Psoas muscle (tissue), 7 donors: ENCODE measurements at regions not wholly inside any gene's neighbourhood (a gene's known extent, or its start where the extent isn't known, plus 50 kb on each side); places are given as distances from the start of the nearest gene placed in this dataset.
"Not testable (repeated sequence)": the region's sequence is repeated elsewhere in the genome, so short reads cannot be mapped to it uniquely, and the experiment has no call there.

Experiments used
- ATAC-seq, 4 donors: fragments of 200-7000 bp; cut with Tn5 transposase; one replicate each; pipeline ENCODE4 v1.9.1; 2020; ENCODE audit warnings: moderate library complexity in 3 of 4, mild to moderate bottlenecking in 2 of 4
- DNase-seq, 2 donors: peaks; one replicate each; pipeline ENCODE4 v3.0.0-alpha.2; 2020
- H3K27ac ChIP-seq: fragments of 200-600 bp; one replicate; pipeline ENCODE4 v1.8.0; 2022
- H3K27me3 ChIP-seq, 3 donors: fragments of 200-600 bp in 1 of 3; one replicate each; pipeline versions ENCODE4 v1.6.1 to v1.8.0; 2013 to 2022; ENCODE audit warnings: low read length in 2 of 3, mild to moderate bottlenecking in 2 of 3, moderate library complexity in 1 of 3; ENCODE audit not compliant: insufficient read depth in 3 of 3
- H3K36me3 ChIP-seq, 2 donors: fragments of 200-600 bp in 1 of 2; one replicate each; pipeline versions ENCODE4 v1.6.1 to v1.8.0; 2013 to 2022; ENCODE audit warnings: low read depth in 1 of 2, mild to moderate bottlenecking in 1 of 2, moderate library complexity in 1 of 2; ENCODE audit not compliant: insufficient read depth in 1 of 2
- H3K4me1 ChIP-seq: fragments of 200-600 bp; one replicate; pipeline ENCODE4 v1.8.0; 2022
- H3K4me3 ChIP-seq: fragments of 200-600 bp; one replicate; pipeline ENCODE4 v1.8.0; 2022; ENCODE audit warnings: mild to moderate bottlenecking
- H3K9me3 ChIP-seq: fragments of 200-600 bp; one replicate; pipeline ENCODE4 v1.8.0; 2022
- CTCF ChIP-seq: fragments of 200-600 bp; IDR thresholded peaks from one replicate; pipeline ENCODE4 v1.8.0; 2022; ENCODE audit warnings: antibody characterized with exemption
- WGBS, 3 donors: extraction: QIAGEN DNeasy Blood & Tissue Kit; methylation state at CpG; one replicate each; pipeline versions ENCODE4 v1.1.6 to v1.1.7; 2013; 5-methylcytosine and 5-hydroxymethylcytosine counted together
- intact Hi-C, 2 donors: fragments of 100-400 bp; cut with DNase I; formaldehyde crosslinking; loops; one replicate each; pipeline versions ENCODE4 v1.11.0 to v1.14.2; 2022
- donor health status: healthy with polysubstance abuse.
- donor health status: DM: no; HTN: no; CAD: no; lungs with moderate emphysema.
- donor health status: Bipolar disorder and iron deficiency.
- donor health status: healthy.
- donor health status: DM: yes; HTN: yes; CAD: no.
- donor health status: DM: no; HTN: no; CAD: no.
- donor health status: DM: yes; HTN: yes; CAD: no.

DNA sequence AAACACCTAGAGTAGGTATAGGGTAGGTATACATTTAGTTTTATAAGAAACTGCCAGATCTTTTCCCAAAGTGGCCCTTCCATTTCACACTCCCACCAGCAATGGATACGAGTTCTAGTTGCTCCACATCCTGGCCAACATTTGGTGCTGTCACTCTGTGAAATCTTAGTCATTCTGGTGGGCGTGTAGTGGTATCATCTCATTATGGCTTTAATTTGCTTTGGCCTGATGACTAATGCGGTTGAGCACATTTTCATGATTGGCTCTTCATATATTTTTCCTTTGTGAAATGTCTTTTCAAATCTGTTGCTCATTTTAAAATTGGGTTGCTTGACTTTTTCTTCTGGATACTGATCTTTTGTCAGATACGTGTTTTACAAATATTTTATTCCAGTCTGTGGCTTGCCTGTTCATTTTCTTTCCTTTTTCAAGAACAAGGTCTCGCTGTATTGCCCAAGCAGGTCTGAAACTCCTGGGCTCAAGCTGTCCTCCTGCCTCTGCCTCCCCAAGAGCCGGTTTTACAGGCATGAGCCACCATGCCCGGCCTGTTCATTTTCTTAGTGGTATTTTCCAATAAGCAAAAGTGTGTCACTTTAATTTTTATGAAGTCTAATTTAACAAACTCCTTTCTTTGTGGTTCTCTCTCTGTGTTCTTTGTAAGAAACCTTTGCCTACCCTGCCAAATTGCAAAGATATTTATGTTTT lies 192.4 kb downstream of the SEC14L1 start:
- no peak for TF ChIP-seq CTCF
- H3K9me3 ChIP-seq = peaks cover 3% of the 10 kb centered on the region
- ATAC-seq = peak; percentile 64 to 78 (median 75)
- peaks cover 33% of the 10 kb centered on the region for H3K4me1 ChIP-seq
- H3K27me3 ChIP-seq = no peaks in the 10 kb centered on the region
- H3K36me3 ChIP-seq = no peaks in the 10 kb centered on the region
- no peak overlapping the region for H3K4me3 ChIP-seq
- DNase-seq = no peak
- whole genome bisulfite sequencing, 3 donors = 64 to 83% (median 65%) methylated on average over 7 of the region's 7 CpGs
- H3K27ac ChIP-seq = peak overlapping the region; percentile 57
- intact Hi-C loops = loop anchor here (5.0 kb wide), 2 partner anchors 39 to 89 kb away; no protein-coding TSS in a partner anchor

- ATAC-seq (no peak), DNase-seq (no peak)
- H3K27me3 ChIP-seq = no peaks in the 10 kb centered on the region
- intact Hi-C loops = no loop called here
- peaks cover 3% of the 10 kb centered on the region for H3K9me3 ChIP-seq
- no peak for TF ChIP-seq CTCF
- no peaks in the 10 kb centered on the region for H3K36me3 ChIP-seq
- peaks cover 15% of the 10 kb centered on the region for H3K4me1 ChIP-seq
- no peak overlapping the region for H3K27ac ChIP-seq
- no peak overlapping the region for H3K4me3 ChIP-seq
- 93 to 97% (median 97%) methylated on average over 2 of the region's 2 CpGs for WGBS, 3 donors
Observed at GRCh38 chr17:77337150-77337549, 196.4 kb downstream of the SEC14L1 start.

DNA sequence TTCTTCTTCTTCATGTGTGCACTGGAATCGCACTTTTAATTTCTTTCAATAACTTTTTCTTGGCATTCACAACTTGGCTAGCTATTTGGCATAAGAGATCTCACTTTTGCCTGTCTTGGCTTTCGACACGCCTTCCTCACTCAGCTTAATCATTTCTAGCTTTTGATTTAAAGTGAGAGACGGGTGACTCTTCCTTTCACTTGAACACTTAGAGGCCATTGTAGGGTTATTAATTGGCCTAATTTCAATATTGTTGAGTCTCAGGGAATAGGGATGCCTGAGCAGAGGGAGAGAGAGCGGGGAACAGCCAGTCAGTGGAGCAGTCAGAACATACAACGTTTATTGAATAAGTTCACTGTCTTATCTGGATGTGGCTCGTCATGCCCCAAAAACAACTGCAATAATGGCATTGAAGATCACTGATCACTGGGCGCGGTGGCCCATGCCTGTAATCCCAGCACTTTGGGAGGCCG lies 200.3 kb downstream of the SEC14L1 start:
- H3K4me3 ChIP-seq = no peak overlapping the region
- ATAC-seq (no peak), DNase-seq (no peak)
- H3K36me3 ChIP-seq = no peaks in the 10 kb centered on the region
- no peak for TF ChIP-seq CTCF
- H3K27me3 ChIP-seq = no peaks in the 10 kb centered on the region
- H3K9me3 ChIP-seq = peaks cover 3% of the 10 kb centered on the region
- intact Hi-C loops = no loop called here
- H3K27ac ChIP-seq = no peak overlapping the region
- WGBS, 3 donors = 79 to 88% (median 81%) methylated on average over 10 of the region's 10 CpGs
- H3K4me1 ChIP-seq = peaks cover 14% of the 10 kb centered on the region

GRCh38 chr17:77342656-77342990 lies 201.9 kb downstream of the SEC14L1 start:
- ATAC-seq, intact Hi-C loops, H3K4me3 ChIP-seq, H3K27me3 ChIP-seq, H3K36me3 ChIP-seq, H3K9me3 ChIP-seq, DNase-seq: not testable (repeated sequence)
- peak overlapping the region; percentile 23 for H3K27ac ChIP-seq
- H3K4me1 ChIP-seq = peaks cover 14% of the 10 kb centered on the region
- WGBS, 3 donors = 85 to 92% (median 87%) methylated on average over 8 of the region's 8 CpGs

DNA sequence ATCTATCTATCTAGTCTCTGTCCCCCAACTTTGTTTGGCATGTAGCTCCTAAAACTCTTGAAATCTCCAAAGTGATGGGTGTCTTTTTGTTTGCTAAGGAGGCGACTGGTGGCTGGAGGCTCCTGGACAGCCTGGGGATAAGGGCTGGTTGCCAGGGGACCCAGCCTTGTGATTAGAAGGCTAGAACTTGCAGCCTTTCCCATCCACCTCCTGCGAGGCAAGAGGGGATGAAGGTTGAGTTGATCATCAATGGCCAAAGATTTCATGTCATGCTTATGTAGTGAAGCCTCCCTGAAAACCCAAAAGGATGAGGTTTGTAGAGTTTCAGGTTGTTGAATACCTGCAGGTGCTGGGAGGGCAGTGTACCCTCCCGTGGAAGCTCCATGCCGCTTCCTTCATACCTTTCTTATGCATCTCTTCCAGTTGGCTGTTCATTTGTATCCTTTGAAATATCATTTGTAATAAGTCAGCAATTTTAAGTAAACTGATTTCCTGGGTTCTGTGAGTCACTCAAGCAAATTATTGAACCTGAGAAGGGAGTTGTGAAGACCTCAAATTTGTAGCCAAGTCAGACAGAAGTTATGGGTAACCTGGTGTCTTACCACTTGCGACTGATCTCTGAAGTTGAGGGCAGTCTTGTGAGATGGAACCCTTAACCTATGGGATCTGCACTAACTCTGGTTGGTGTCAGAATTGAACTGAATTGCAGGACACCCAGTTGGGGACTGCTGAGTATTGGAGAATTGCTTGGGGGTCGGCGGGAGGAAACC lies 202.4 kb downstream of the SEC14L1 start:
- no peak for ATAC-seq
- TF ChIP-seq CTCF = no peak
- Histone ChIP-seq H3K4me3 (no peak overlapping the region), H3K27ac (no peak overlapping the region), H3K4me1 (peaks cover 14% of the 10 kb centered on the region), H3K36me3 (no peaks in the 10 kb centered on the region), H3K27me3 (no peaks in the 10 kb centered on the region), H3K9me3 (no peaks in the 10 kb centered on the region)
- 92 to 99% (median 97%) methylated on average over 7 of the region's 7 CpGs for WGBS, 3 donors
- intact Hi-C loops = no loop called here
- no peak for DNase-seq
